ENCODE measurements at regions not wholly inside any gene's neighbourhood (a gene's known extent, or its start where the extent isn't known, plus 50 kb on each side); places are given as distances from the start of the nearest gene placed in this dataset.

GRCh38 chr2:30096451-30096850 is 50.4 kb upstream of the YPEL5 start:
- no peak for TF ChIP-seq TAF1 (IDR thresholded peaks at IDR 0.05; ENCODE audit: low read depth)
- no peak for TF ChIP-seq EP300 (IDR thresholded peaks at IDR 0.05; ENCODE audit: borderline replicate concordance)
- TF ChIP-seq YY1 (IDR thresholded peaks at IDR 0.05; ENCODE audit: low read depth): no peak
- TF ChIP-seq TEAD4 (IDR thresholded peaks at IDR 0.05): no peak
- no peak for TF ChIP-seq NFIC (IDR thresholded peaks at IDR 0.05)
- TF ChIP-seq EGR1 (IDR thresholded peaks at IDR 0.05): no peak
- TF ChIP-seq REST (IDR thresholded peaks at IDR 0.05; ENCODE audit: low read depth): no peak
- no peak for TF ChIP-seq CREB1 (IDR thresholded peaks at IDR 0.05; ENCODE audit: low read depth)
- no peak for TF ChIP-seq RAD21 (IDR thresholded peaks at IDR 0.05; ENCODE audit: low read depth)
- TF ChIP-seq, protein P1, sequence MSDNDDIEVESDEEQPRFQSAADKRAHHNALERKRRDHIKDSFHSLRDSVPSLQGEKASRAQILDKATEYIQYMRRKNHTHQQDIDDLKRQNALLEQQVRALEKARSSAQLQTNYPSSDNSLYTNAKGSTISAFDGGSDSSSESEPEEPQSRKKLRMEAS (IDR thresholded peaks at IDR 0.05): no peak
- no peak for TF ChIP-seq TCF12 (IDR thresholded peaks at IDR 0.05; ENCODE audit: low read depth)
- TF ChIP-seq CEBPB (IDR thresholded peaks at IDR 0.05): no peak
